H1 (cell line): ENCODE measurements at regions not wholly inside any gene's neighbourhood (a gene's known extent, or its start where the extent isn't known, plus 50 kb on each side); places are given as distances from the start of the nearest gene placed in this dataset.

Experiments used
- CTCF ChIA-PET: fragments of 300-600 bp; sonication (Branson Sonifier 250); formaldehyde crosslinking; loops from one replicate; lab custom pipeline; 2021; ENCODE audit not compliant: partially characterized antibody; lab: Charles Lee
- POLR2A ChIA-PET: fragments of 300-600 bp; sonication (Branson Sonifier 250); formaldehyde crosslinking; loops from one replicate; lab custom pipeline; 2021; ENCODE audit warnings: inconsistent platforms; ENCODE audit not compliant: partially characterized antibody; lab: Charles Lee
- DNase-seq, 2 experiments: peaks; one replicate each; pipeline versions ENCODE4 v3.0.0 to v3.0.0-alpha.2; 2010 to 2022; ENCODE audit warnings: low spot score in 2 of 2, low read depth in 1 of 2, mixed read lengths in 1 of 2
- FAIRE-seq: peaks from 2 replicates; lab custom pipeline; 2011; peaks lifted over from hg19 to GRCh38; lab: Jason Lieb, UNC
- H2AFZ ChIP-seq: 2 replicates; pipeline ENCODE4 v1.8.1; 2012; ENCODE audit warnings: low read length, inconsistent platforms
- H2AK5ac ChIP-seq: 2 replicates; pipeline ENCODE4 v1.6.1; 2013; ENCODE audit warnings: low read depth, low read length
- H2BK120ac ChIP-seq: replicated peaks from 2 replicates; pipeline ENCODE3; 2013; ENCODE audit warnings: low read depth, low read length, inconsistent platforms
- H2BK12ac ChIP-seq: 2 replicates; pipeline ENCODE4 v1.6.1; 2013; ENCODE audit warnings: low read depth, low read length
- H2BK15ac ChIP-seq: 2 replicates; pipeline ENCODE4 v1.6.1; 2013; ENCODE audit warnings: low read length
- H2BK20ac ChIP-seq: 2 replicates; pipeline ENCODE4 v1.6.1; 2013; ENCODE audit warnings: low read length
- H2BK5ac ChIP-seq: 2 replicates; pipeline ENCODE4 v1.6.1; 2013; ENCODE audit warnings: low read depth, low read length
- H3K14ac ChIP-seq: 2 replicates; pipeline ENCODE4 v1.6.1; 2013; ENCODE audit warnings: inconsistent platforms; ENCODE audit not compliant: insufficient read length
- H3K18ac ChIP-seq: 2 replicates; pipeline ENCODE4 v1.6.1; 2013; ENCODE audit warnings: low read length; ENCODE audit errors: extremely low read depth
- H3K23ac ChIP-seq: 2 replicates; pipeline ENCODE4 v1.6.1; 2013; ENCODE audit warnings: inconsistent platforms; ENCODE audit not compliant: insufficient read length
- H3K23me2 ChIP-seq: 2 replicates; pipeline ENCODE4 v1.6.1; 2013; ENCODE audit warnings: low read depth, low read length
- H3K27ac ChIP-seq: 2 replicates; pipeline ENCODE4 v1.6.1; 2011; ENCODE audit warnings: low read depth, low read length, inconsistent platforms
- H3K27me3 ChIP-seq, 4 experiments: replicated peaks in 1 of 4; 1 replicate in 1 of 4; 2 replicates in 3 of 4; pipeline versions ENCODE4 v1.6.1 to v1.8.1; 2011 to 2013; ENCODE audit warnings: low read length in 3 of 4, mild to moderate bottlenecking in 3 of 4, inconsistent platforms in 2 of 4, mixed read lengths in 2 of 4, moderate library complexity in 1 of 4; ENCODE audit not compliant: control insufficient read depth in 3 of 4, insufficient read depth in 3 of 4; ENCODE audit errors: extremely low read depth in 1 of 4
- H3K36me3 ChIP-seq, 4 experiments: 2 replicates each; pipeline versions ENCODE4 v1.6.1 to v1.8.1; 2011 to 2013; ENCODE audit warnings: mild to moderate bottlenecking in 4 of 4, low read length in 3 of 4, moderate library complexity in 2 of 4, control low read depth in 1 of 4, inconsistent platforms in 1 of 4; ENCODE audit not compliant: insufficient read depth in 4 of 4, control insufficient read depth in 2 of 4
- H3K4ac ChIP-seq: replicated peaks from 2 replicates; pipeline ENCODE3; 2013; ENCODE audit warnings: low read length, low read depth, mixed read lengths, inconsistent platforms; ENCODE audit not compliant: insufficient read length
- H3K4me1 ChIP-seq, 4 experiments: replicated peaks in 1 of 4; 1 replicate in 1 of 4; 2 replicates in 3 of 4; pipeline versions ENCODE4 v1.6.1 to v1.8.1; 2011 to 2013; ENCODE audit warnings: low read length in 3 of 4, inconsistent platforms in 2 of 4, mixed read lengths in 1 of 4; ENCODE audit not compliant: insufficient read depth in 4 of 4, control insufficient read depth in 3 of 4
- H3K4me2 ChIP-seq, 2 experiments: 2 replicates each; pipeline versions ENCODE4 v1.6.1 to v1.8.1; 2011 to 2013; ENCODE audit warnings: low read depth in 2 of 2, low read length in 2 of 2, control low read depth in 1 of 2, inconsistent platforms in 1 of 2, mild to moderate bottlenecking in 1 of 2; ENCODE audit not compliant: insufficient read depth in 1 of 2
- H3K4me3 ChIP-seq, 4 experiments: fragments of 200-600, 300-600 bp in 1 of 4; sonication (generic), shearing (Covaris generic), sonication (Bioruptor Twin) in 1 of 4; 2 replicates each; pipeline versions ENCODE4 v1.5.1 to v1.8.1; 2011 to 2016; ENCODE audit warnings: low read length in 4 of 4, low read depth in 3 of 4, control low read depth in 2 of 4, inconsistent platforms in 2 of 4, mild to moderate bottlenecking in 2 of 4, mixed read lengths in 1 of 4, moderate library complexity in 1 of 4; ENCODE audit not compliant: insufficient read depth in 2 of 4; ENCODE audit errors: extremely low read depth in 1 of 4
- H3K56ac ChIP-seq: replicated peaks from 2 replicates; pipeline ENCODE3; 2013; ENCODE audit warnings: low read depth, mild to moderate bottlenecking, mixed read lengths, low read length, inconsistent platforms; ENCODE audit not compliant: insufficient read length
- H3K79me1 ChIP-seq: 2 replicates; pipeline ENCODE4 v1.6.1; 2013; ENCODE audit warnings: low read depth, low read length, control low read depth
- H3K79me2 ChIP-seq, 2 experiments: 2 replicates each; pipeline versions ENCODE4 v1.6.1 to v1.8.1; 2012 to 2013; ENCODE audit warnings: low read length in 2 of 2, mild to moderate bottlenecking in 2 of 2, inconsistent platforms in 1 of 2; ENCODE audit not compliant: insufficient read depth in 2 of 2, control insufficient read depth in 1 of 2
- H3K9ac ChIP-seq, 4 experiments: replicated peaks in 1 of 4; 1 replicate in 1 of 4; 2 replicates in 3 of 4; pipeline versions ENCODE4 v1.6.1 to v1.8.1; 2011 to 2013; ENCODE audit warnings: low read depth in 3 of 4, low read length in 3 of 4, control low read depth in 2 of 4, mild to moderate bottlenecking in 2 of 4, moderate library complexity in 2 of 4, inconsistent platforms in 1 of 4; ENCODE audit errors: extremely low read depth in 1 of 4
- H3K9me3 ChIP-seq, 2 experiments: 2 replicates each; pipeline versions ENCODE4 v1.6.1 to v1.8.1; 2012 to 2013; ENCODE audit warnings: mild to moderate bottlenecking in 2 of 2, moderate library complexity in 2 of 2, control low read depth in 1 of 2, inconsistent platforms in 1 of 2, low read depth in 1 of 2, low read length in 1 of 2, mixed read lengths in 1 of 2; ENCODE audit not compliant: insufficient read depth in 2 of 2
- H4K20me1 ChIP-seq, 2 experiments: replicated peaks in 1 of 2; 2 replicates each; pipeline versions ENCODE3 to v1.8.1; 2011 to 2013; ENCODE audit warnings: inconsistent platforms in 2 of 2, low read length in 2 of 2, mild to moderate bottlenecking in 1 of 2; ENCODE audit not compliant: insufficient read depth in 2 of 2, control insufficient read depth in 1 of 2
- H4K5ac ChIP-seq: 2 replicates; pipeline ENCODE4 v1.6.1; 2013; ENCODE audit warnings: low read length, low read depth, mixed read lengths, inconsistent platforms; ENCODE audit not compliant: insufficient read length
- H4K8ac ChIP-seq: 2 replicates; pipeline ENCODE4 v1.8.0; 2013; ENCODE audit warnings: mild to moderate bottlenecking, moderate library complexity, low read length, inconsistent platforms; ENCODE audit not compliant: insufficient read depth; ENCODE audit errors: extremely low read depth
- H4K91ac ChIP-seq: replicated peaks from 2 replicates; pipeline ENCODE3; 2013; ENCODE audit warnings: low read length, mixed read lengths, inconsistent platforms; ENCODE audit not compliant: insufficient read length
- ASH2L ChIP-seq: fragments of 200-600, 300-600 bp; sonication (generic); IDR thresholded peaks from one replicate; pipeline ENCODE4 v1.7.1; 2017; ENCODE audit warnings: low read length
- ATF2 ChIP-seq: IDR thresholded peaks from 2 replicates; pipeline ENCODE4 v1.6.1; 2012; ENCODE audit warnings: low read length, inconsistent platforms
- BCL11A ChIP-seq, 2 experiments: IDR thresholded peaks; one replicate each; pipeline ENCODE4 v1.6.1; 2011; ENCODE audit warnings: low read depth in 2 of 2, low read length in 2 of 2, mild to moderate bottlenecking in 2 of 2
- CBX8 ChIP-seq: fragments of 300-800, 300-1000 bp; sonication (generic); IDR thresholded peaks from 2 replicates; pipeline ENCODE4 v1.7.1; 2016; ENCODE audit warnings: low read depth, low read length, borderline replicate concordance
- EP300 ChIP-seq, 2 experiments: IDR thresholded peaks; 1 replicate in 1 of 2; 2 replicates in 1 of 2; pipeline ENCODE4 v1.6.1; 2011 to 2012; ENCODE audit warnings: low read depth in 2 of 2, low read length in 2 of 2, mild to moderate bottlenecking in 2 of 2, borderline replicate concordance in 1 of 2, inconsistent platforms in 1 of 2, moderate library complexity in 1 of 2
- GTF2F1 ChIP-seq: IDR thresholded peaks from 2 replicates; pipeline ENCODE4 v1.6.1; 2012; ENCODE audit warnings: low read depth, low read length, improper control_type of control experiment, borderline replicate concordance
- JUN ChIP-seq: IDR thresholded peaks from 2 replicates; pipeline ENCODE4 v1.6.1; 2011; ENCODE audit warnings: low read depth, mild to moderate bottlenecking, improper control_type of control experiment, low read length
- JUND ChIP-seq: IDR thresholded peaks from 2 replicates; pipeline ENCODE4 v1.6.1; 2011; ENCODE audit warnings: mild to moderate bottlenecking, improper control_type of control experiment, low read length
- RBBP5 ChIP-seq: IDR thresholded peaks from 2 replicates; pipeline ENCODE4 v1.7.1; 2012; ENCODE audit warnings: low read depth, mild to moderate bottlenecking, inconsistent platforms, low read length, moderate library complexity, borderline replicate concordance
- SRF ChIP-seq: IDR thresholded peaks from 2 replicates; pipeline ENCODE4 v1.6.1; 2011; ENCODE audit warnings: mild to moderate bottlenecking, low read depth, low read length, moderate library complexity
- TCF12 ChIP-seq: IDR thresholded peaks from 2 replicates; pipeline ENCODE4 v1.6.1; 2011; ENCODE audit warnings: low read depth, mild to moderate bottlenecking, low read length
- ZNF274 ChIP-seq: IDR thresholded peaks from 2 replicates; pipeline ENCODE4 v1.7.0; 2012; ENCODE audit warnings: low read length, borderline replicate concordance; ENCODE audit errors: extremely low read depth
- WGBS, 2 experiments: shearing (Covaris generic) in 1 of 2; methylation state at CpG; one replicate each; pipeline versions ENCODE4 v1.1.6 to v1.1.7; 2013 to 2015; ENCODE audit warnings: low lambda C conversion rate in 2 of 2, mixed read lengths in 2 of 2, inconsistent platforms in 1 of 2, low coverage in 1 of 2, missing lambda C conversion rate in 1 of 2; ENCODE audit not compliant: insufficient replicate concordance in 2 of 2, insufficient coverage in 1 of 2, insufficient read length in 1 of 2; ENCODE audit errors: extremely low coverage in 1 of 2, missing lambda C conversion rate in 1 of 2; 5-methylcytosine and 5-hydroxymethylcytosine counted together

GRCh38 chr5:67432606-67433005 lies 236.0 kb upstream of the CD180 start:
- FAIRE-seq, result no peak
- H3K4me2 ChIP-seq, result no peak overlapping the region
- no peak overlapping the region for H3K9ac ChIP-seq
- H3K79me2 ChIP-seq, result no peaks in the 10 kb centered on the region
- H3K14ac ChIP-seq, result no peak overlapping the region
- H3K4me3 ChIP-seq, result no peak overlapping the region
- no peak overlapping the region for H2BK20ac ChIP-seq
- no peak overlapping the region for H3K23ac ChIP-seq
- no peak overlapping the region for H2BK12ac ChIP-seq
- H2BK120ac ChIP-seq, result no peak overlapping the region
- no peaks in the 10 kb centered on the region for H3K4me1 ChIP-seq
- no peaks in the 10 kb centered on the region for H3K23me2 ChIP-seq
- no peak for DNase-seq
- no peak overlapping the region for H4K5ac ChIP-seq
- no peaks in the 10 kb centered on the region; a peak in 1 of 4 replicates for H3K9me3 ChIP-seq
- H4K8ac ChIP-seq, result no peak overlapping the region
- no peaks in the 10 kb centered on the region for H3K27me3 ChIP-seq
- H3K18ac ChIP-seq, result no peak overlapping the region
- no peak overlapping the region for H2AFZ ChIP-seq
- no peak overlapping the region for H4K91ac ChIP-seq
- H2AK5ac ChIP-seq, result no peak overlapping the region
- no peaks in the 10 kb centered on the region for H3K79me1 ChIP-seq
- ChIA-PET CTCF (no interaction called here), POLR2A (no interaction called here)
- H2BK5ac ChIP-seq, result no peak overlapping the region
- H3K4ac ChIP-seq, result no peak overlapping the region
- H3K56ac ChIP-seq, result no peak overlapping the region
- TF ChIP-seq BCL11A (IDR thresholded peaks at IDR 0.05; ENCODE audit: low read depth in 2 of 2, low read length in 2 of 2) (no peak), SRF (no peak), JUND (no peak), RBBP5 (no peak), ASH2L (no peak), TCF12 (no peak), CBX8 (no peak), ATF2 (no peak), GTF2F1 (no peak), EP300 (IDR thresholded peaks at IDR 0.05; ENCODE audit: borderline replicate concordance in 1 of 2, low read depth in 2 of 2, low read length in 2 of 2) (no peak), ZNF274 (no peak), JUN (no peak)
- 94% methylated on average over 3 of the region's 3 CpGs; no CpG with 5 or more reads in 1 of the 2 experiments for WGBS, 2 experiments
- no peaks in the 10 kb centered on the region for H3K36me3 ChIP-seq
- H3K27ac ChIP-seq, result no peak overlapping the region
- H2BK15ac ChIP-seq, result no peak overlapping the region
- H4K20me1 ChIP-seq, result no peaks in the 10 kb centered on the region
